GM10248 (cell line): ENCODE measurements at regions not wholly inside any gene's neighbourhood (a gene's known extent, or its start where the extent isn't known, plus 50 kb on each side); places are given as distances from the start of the nearest gene placed in this dataset.

ENCODE experiments used
- CTCF ChIA-PET: fragments of 300-600 bp; sonication (Branson Sonifier 250); formaldehyde crosslinking; extraction: SDS; loops from one replicate; lab custom pipeline; 2021; ENCODE audit warnings: antibody characterized with exemption; lab: Yijun Ruan, JAX
- POLR2A ChIA-PET: fragments of 350-650 bp; sonication (Branson Sonifier 250); formaldehyde crosslinking; extraction: SDS; loops from one replicate; lab custom pipeline; 2020; ENCODE audit warnings: antibody characterized with exemption; lab: Yijun Ruan, JAX
- DNase-seq: peaks from one replicate; pipeline ENCODE4 v3.0.0; 2012; ENCODE audit errors: extremely low spot score
- TF ChIP-seq, protein P1 (sequence below): IDR thresholded peaks from 2 replicates; pipeline ENCODE4 v1.5.1; 2012; ENCODE audit warnings: mild to moderate bottlenecking, low read depth; ENCODE audit errors: extremely low read depth, missing control alignments, control extremely low read depth

DNA sequence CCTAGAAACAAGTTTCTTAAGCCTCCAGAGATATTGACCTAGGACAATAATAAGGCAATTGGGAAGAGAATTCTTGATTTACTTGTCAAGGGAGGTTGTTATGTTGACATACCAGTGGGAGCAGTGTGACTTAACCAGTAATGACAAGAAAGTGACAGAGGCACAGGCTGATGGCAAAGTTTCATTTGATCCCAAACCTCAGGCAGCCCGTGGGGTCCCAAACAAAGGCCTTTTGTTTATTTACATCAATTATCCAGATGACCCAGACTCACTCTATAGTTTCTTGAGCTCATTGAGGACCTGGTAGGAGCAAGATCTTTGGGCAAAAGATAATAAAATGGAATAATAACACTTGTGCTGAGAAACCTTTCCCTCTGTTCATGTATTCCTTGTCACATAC is 336.8 kb downstream of the ARL6IP6 start:
- DNase-seq = no peak
- TF ChIP-seq, protein P1, sequence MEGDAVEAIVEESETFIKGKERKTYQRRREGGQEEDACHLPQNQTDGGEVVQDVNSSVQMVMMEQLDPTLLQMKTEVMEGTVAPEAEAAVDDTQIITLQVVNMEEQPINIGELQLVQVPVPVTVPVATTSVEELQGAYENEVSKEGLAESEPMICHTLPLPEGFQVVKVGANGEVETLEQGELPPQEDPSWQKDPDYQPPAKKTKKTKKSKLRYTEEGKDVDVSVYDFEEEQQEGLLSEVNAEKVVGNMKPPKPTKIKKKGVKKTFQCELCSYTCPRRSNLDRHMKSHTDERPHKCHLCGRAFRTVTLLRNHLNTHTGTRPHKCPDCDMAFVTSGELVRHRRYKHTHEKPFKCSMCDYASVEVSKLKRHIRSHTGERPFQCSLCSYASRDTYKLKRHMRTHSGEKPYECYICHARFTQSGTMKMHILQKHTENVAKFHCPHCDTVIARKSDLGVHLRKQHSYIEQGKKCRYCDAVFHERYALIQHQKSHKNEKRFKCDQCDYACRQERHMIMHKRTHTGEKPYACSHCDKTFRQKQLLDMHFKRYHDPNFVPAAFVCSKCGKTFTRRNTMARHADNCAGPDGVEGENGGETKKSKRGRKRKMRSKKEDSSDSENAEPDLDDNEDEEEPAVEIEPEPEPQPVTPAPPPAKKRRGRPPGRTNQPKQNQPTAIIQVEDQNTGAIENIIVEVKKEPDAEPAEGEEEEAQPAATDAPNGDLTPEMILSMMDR = no peak
- ChIA-PET CTCF (no interaction called here), POLR2A (no interaction called here)

DNA sequence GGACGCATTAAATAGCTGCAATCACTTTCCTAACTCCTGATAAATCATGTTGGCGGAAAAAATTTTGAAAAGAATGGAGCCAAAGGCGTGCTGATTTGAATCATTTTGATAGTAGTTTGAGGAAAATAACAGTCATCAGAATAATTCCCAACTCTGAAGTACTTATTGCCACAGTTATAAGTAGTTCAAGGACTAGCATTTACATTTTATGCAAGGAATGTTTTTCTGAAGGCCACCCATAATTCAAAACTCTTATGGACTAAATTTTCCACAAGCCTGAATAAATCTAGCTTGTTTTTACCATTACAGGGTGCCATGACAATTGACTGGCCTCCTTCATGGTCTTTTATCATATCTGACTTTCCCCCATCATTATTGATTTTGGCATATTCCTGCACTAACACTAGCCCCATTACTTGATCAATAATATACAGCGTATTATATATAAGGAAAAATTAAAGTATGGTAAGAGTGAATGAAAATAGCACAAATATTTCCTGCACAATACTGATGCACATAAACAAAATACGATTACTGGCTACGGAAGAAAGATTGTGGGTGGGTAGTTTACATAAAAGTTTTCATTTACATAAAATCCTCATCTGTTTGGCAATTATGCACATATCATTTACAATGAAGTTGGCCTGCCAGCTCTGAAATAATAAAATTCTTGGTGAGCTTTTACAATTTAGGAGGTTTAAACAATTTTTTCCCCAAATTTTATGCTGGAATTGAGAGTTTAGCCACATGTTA is 334.6 kb downstream of the ARL6IP6 start:
- CTCF ChIA-PET = interaction anchor here (1.2 kb wide), 1 partner anchor 11 kb away, joined by 3 read pairs; no protein-coding TSS in a partner anchor
- POLR2A ChIA-PET = no interaction called here
- TF ChIP-seq, protein P1 = no peak
- DNase-seq = no peak

DNA sequence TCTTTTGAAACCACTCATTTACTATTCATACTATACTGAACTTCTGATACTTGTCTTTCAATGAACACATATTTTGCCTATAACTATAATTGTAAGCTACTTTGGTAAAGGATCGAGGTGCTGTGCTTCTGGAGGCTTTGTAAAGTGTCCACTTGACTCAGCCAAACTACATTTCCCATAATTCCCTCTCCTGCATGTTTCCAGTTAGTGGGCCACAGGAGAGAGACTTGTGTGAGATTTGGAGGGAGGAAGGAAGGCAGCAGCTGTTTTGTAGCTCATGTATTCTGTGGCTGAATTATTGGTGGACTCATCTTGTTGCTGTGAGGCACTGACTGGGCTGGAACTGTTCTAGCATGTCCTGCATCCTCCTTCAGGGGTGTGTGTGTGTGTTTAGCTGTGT is 328.8 kb downstream of the ARL6IP6 start:
- POLR2A ChIA-PET = no interaction called here
- no peak for DNase-seq

DNA sequence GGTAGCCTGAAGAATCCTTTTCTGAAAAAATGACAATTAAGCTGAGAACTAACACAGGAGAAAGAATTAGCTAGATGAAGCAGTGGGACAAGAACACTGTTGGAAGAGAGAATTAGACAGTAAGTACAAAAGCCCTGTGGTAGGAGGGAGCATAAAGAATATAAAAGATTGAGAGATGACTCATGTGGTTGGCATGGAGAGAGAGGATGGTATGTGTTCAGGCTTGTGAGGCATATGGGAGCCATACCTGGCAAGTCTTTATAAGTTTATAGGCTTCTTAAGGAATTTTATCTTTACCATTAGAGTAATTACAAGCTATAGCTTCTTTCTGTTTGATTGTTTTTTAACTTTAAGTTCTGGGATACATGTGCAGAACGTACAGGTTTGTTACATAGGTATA is 325.0 kb downstream of the ARL6IP6 start:
- CTCF ChIA-PET = interaction anchor here (1.0 kb wide), 1 partner anchor 15 kb away, joined by 3 read pairs; no protein-coding TSS in a partner anchor
- POLR2A ChIA-PET = no interaction called here
- DNase-seq = no peak

More for the DNA sequence above, 328.8 kb downstream of the ARL6IP6 start:
- CTCF ChIA-PET = no interaction called here
- TF ChIP-seq, protein P1 = no peak

DNA sequence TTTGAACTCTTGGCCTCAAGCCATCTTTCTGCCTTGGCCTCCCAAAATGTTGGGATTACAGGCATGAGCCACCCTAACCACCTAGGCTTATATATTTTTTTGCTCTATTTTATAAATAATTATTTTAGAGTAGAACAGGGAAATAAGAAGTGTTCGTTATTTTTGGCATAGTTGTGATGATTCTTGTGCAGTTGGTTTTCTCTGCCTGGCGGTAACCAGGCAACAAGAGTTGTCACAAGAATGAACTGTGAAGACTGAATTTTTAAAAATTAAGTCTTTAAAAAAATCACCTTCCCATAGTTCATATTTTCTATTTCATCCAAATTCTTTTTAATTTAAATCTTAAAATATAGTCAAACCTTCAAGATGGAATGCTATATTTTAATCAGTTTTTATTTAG is 310.2 kb downstream of the ARL6IP6 start:
- POLR2A ChIA-PET = no interaction called here
- CTCF ChIA-PET = no interaction called here
- no peak for DNase-seq
- TF ChIP-seq, protein P1 = no peak

More for the DNA sequence above, 325.0 kb downstream of the ARL6IP6 start:
- TF ChIP-seq, protein P1 = no peak

DNA sequence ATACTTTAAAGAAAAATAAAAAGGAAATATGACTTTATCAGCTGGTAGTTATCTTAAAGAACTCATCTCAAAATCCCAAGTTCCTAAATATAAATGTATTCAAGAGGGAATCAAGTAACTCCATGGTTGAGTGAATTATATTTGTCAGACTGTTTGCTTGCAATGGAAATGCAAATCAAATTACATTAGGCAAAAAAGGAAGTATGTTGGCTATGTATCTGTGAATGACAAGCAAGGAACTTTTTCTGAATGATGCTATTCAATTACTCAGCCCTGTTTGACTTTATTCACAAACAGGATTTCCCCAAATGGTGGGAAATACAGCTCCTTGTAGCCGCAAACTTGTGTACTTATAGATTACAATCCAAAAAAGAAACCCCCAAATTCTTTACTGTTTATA is 309.1 kb downstream of the ARL6IP6 start:
- DNase-seq = no peak
- ChIA-PET POLR2A (no interaction called here), CTCF (no interaction called here)
- TF ChIP-seq, protein P1 = no peak

DNA sequence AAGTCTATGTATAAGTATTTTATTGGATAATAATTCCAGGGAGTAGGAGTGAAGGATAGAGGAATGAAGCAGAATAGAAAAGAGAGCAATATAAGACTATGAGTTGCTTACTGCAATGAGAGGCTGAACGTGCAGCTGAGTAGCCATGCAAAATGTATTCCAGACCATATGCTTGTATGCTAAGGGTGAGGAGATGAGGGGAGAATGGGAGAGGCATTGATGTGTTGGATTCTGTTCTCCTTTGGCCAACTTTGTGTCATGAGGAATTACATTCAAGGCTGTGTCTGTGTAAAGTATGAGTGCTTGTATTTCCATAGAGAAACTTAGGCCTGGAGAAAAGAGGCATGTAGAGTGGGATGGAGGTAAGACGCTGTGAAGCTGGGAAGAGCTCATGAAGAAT is 301.8 kb downstream of the ARL6IP6 start:
- CTCF ChIA-PET = interaction anchor here (1.5 kb wide), 1 partner anchor 95 kb away, joined by 3 read pairs; no protein-coding TSS in a partner anchor
- TF ChIP-seq, protein P1 = no peak
- POLR2A ChIA-PET = no interaction called here
- DNase-seq = no peak
